Kidney (tissue), 13 donors: ENCODE measurements at regions not wholly inside any gene's neighbourhood (a gene's known extent, or its start where the extent isn't known, plus 50 kb on each side); places are given as distances from the start of the nearest gene placed in this dataset.

ENCODE experiments used
- DNase-seq, 5 donors: peaks; one replicate each; pipeline ENCODE4 v3.0.0-alpha.2; 2013 to 2020
- FAIRE-seq: peaks from 2 replicates; lab custom pipeline; 2012; peaks lifted over from hg19 to GRCh38; lab: Jason Lieb, UNC
- H3K27ac ChIP-seq, 2 donors: one replicate each; pipeline ENCODE4 v1.7.0; 2013; ENCODE audit warnings: low read depth in 2 of 2, low read length in 2 of 2, inconsistent platforms in 1 of 2
- H3K27me3 ChIP-seq: one replicate; pipeline ENCODE4 v1.7.1; 2013; ENCODE audit warnings: low read length, inconsistent platforms; ENCODE audit not compliant: control insufficient read depth, insufficient read depth
- H3K36me3 ChIP-seq, 3 donors: one replicate each; pipeline versions ENCODE4 v1.7.0 to v1.7.1; 2013; ENCODE audit warnings: low read length in 3 of 3, control low read depth in 1 of 3, inconsistent platforms in 1 of 3; ENCODE audit not compliant: insufficient read depth in 3 of 3, control insufficient read depth in 2 of 3
- H3K4me1 ChIP-seq, 3 donors: one replicate each; pipeline versions ENCODE4 v1.7.0 to v1.7.1; 2013; ENCODE audit warnings: low read length in 3 of 3, inconsistent platforms in 1 of 3, low read depth in 1 of 3; ENCODE audit not compliant: control insufficient read depth in 2 of 3, insufficient read depth in 2 of 3
- H3K4me3 ChIP-seq, 3 donors: one replicate each; pipeline versions ENCODE4 v1.7.0 to v1.8.1; 2013; ENCODE audit warnings: low read length in 3 of 3, control low read depth in 1 of 3, inconsistent platforms in 1 of 3
- H3K9ac ChIP-seq, 3 donors: one replicate each; pipeline versions ENCODE4 v1.7.0 to v1.7.1; 2013; ENCODE audit warnings: low read length in 3 of 3, control low read depth in 1 of 3, inconsistent platforms in 1 of 3
- H3K9me3 ChIP-seq, 3 donors: one replicate each; pipeline versions ENCODE4 v1.7.0 to v1.7.1; 2013; ENCODE audit warnings: low read length in 3 of 3, control low read depth in 1 of 3, inconsistent platforms in 1 of 3; ENCODE audit not compliant: control insufficient read depth in 2 of 3, insufficient read depth in 1 of 3
- intact Hi-C: fragments of 100-400 bp; cut with DNase I; formaldehyde crosslinking; loops from one replicate; pipeline ENCODE4 v1.11.1; 2022
- TF ChIP-seq, protein P1 (sequence below): IDR thresholded peaks from 3 replicates; pipeline ENCODE4 v1.5.1; 2012; ENCODE audit warnings: mild to moderate bottlenecking, moderate library complexity, borderline replicate concordance; ENCODE audit not compliant: insufficient read depth; ENCODE audit errors: extremely low read depth
- donor health status: control.
- donor health status: control.
- donor health status: control.
- donor health status: control.
- donor health status: control.
- donor health status: DM: yes; HTN: yes; CAD: no.
- donor health status: Normal renal cell carcinoma (clear cell type).

DNA sequence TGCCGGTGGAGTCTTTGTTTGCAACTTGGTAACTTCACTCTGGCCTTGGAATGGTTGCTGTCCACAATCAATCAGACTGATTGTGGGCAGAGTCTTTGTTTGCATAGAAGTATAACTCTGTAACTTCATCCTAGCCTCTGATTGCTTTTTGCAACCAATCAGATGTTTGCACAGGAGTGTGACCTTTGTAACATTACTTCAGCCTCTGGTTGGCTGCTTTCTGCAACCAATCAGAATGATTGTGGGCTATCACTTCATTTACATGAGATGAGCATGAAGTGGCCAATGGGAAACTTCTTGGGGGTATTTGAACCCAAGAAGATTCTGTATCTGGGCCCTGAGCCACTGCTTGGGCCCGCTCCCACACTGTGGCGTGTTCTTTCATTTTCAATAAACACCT is 79.6 kb upstream of the CLDN5 start:
- Histone ChIP-seq H3K9me3 (no peaks in the 10 kb centered on the region), H3K27ac (no peak overlapping the region), H3K36me3 (no peaks in the 10 kb centered on the region), H3K27me3 (peaks cover 3% of the 10 kb centered on the region), H3K9ac (no peak overlapping the region), H3K4me1 (no peaks in the 10 kb centered on the region), H3K4me3 (no peak overlapping the region)
- no peak for FAIRE-seq
- DNase-seq, result no peak
- intact Hi-C loops, result no loop called here
- TF ChIP-seq, protein P1, sequence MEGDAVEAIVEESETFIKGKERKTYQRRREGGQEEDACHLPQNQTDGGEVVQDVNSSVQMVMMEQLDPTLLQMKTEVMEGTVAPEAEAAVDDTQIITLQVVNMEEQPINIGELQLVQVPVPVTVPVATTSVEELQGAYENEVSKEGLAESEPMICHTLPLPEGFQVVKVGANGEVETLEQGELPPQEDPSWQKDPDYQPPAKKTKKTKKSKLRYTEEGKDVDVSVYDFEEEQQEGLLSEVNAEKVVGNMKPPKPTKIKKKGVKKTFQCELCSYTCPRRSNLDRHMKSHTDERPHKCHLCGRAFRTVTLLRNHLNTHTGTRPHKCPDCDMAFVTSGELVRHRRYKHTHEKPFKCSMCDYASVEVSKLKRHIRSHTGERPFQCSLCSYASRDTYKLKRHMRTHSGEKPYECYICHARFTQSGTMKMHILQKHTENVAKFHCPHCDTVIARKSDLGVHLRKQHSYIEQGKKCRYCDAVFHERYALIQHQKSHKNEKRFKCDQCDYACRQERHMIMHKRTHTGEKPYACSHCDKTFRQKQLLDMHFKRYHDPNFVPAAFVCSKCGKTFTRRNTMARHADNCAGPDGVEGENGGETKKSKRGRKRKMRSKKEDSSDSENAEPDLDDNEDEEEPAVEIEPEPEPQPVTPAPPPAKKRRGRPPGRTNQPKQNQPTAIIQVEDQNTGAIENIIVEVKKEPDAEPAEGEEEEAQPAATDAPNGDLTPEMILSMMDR, result no peak

DNA sequence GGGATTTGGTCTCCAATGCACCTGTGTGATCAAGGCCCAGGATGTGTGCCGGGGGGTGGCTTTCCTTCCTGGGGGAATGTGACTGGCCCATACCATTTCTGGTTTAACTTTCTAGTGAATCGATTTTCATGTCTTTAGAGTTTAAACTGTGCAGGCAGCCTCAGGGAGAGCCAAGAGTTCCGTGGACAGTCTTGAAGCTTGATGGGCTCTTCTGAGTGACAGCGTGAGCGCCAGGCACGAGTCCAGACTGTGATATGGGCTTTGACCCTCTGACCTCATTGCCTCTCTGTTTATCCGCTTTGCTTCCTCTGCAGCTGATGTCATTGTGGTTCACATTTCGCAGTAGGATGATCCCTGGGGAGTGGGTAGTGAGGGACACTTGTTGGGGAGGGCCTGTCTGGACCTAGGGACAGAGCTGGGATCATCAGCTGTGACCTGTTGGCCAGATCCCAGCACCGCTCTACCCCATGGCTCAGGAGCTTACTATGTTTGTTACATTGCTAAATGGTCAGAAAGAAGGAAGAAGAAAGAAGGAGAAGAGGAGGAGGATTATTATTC is 80.6 kb upstream of the CLDN5 start:
- Histone ChIP-seq H3K27me3 (peaks cover 3% of the 10 kb centered on the region), H3K27ac (no peak overlapping the region), H3K36me3 (no peaks in the 10 kb centered on the region), H3K4me1 (no peaks in the 10 kb centered on the region), H3K4me3 (no peak overlapping the region), H3K9ac (no peak overlapping the region), H3K9me3 (no peaks in the 10 kb centered on the region)
- FAIRE-seq (no peak), DNase-seq (no peak)
- TF ChIP-seq, protein P1, result no peak
- intact Hi-C loops, result no loop called here

DNA sequence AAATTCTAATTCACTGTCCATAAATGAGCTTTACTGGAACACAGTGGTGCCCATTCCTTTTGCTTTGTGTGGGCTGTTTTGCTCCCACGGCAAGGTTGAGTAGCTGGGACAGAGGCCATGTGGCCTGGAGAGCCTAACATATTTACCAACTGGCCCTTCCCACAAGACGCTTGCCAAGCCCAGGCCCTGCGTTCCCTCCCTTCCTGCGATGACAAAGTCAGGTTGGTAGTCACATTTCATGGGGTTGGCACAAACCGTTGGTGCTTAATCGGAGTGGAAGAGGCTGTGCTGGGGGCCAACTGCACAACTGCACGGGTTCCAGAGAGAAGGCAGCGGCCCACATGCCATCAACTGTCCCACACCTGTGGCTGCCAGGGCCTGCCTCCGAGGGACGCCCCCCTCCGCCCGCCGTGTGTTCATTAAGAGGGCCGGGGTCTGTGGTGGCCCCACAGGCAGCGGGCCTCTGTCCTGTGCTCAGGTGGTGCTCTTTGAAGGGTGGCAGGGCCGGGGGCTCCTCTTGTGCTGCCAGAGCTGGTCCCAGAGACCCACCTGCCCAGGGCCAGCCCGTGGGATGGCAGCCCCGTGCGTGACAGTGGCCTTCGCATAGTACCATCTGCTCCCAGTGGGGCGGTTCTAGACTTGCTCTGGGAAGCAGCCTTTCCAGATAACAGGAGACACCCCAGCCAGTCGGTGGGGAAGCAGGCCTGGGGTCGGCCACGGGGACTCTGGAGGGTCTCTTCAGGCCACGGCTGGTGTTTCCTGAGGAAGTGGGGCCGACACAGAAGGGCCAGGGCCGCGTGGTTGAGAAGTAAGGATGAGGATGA is 81.5 kb upstream of the CLDN5 start:
- Histone ChIP-seq H3K4me1 (no peaks in the 10 kb centered on the region), H3K9ac (no peak overlapping the region), H3K4me3 (no peak overlapping the region), H3K9me3 (no peaks in the 10 kb centered on the region), H3K36me3 (no peaks in the 10 kb centered on the region), H3K27ac (no peak overlapping the region), H3K27me3 (peaks cover 3% of the 10 kb centered on the region)
- FAIRE-seq (no peak), DNase-seq (no peak)
- intact Hi-C loops, result no loop called here
- TF ChIP-seq, protein P1, result no peak
